Stomach (tissue), 4 donors: ENCODE measurements at regions not wholly inside any gene's neighbourhood (a gene's known extent, or its start where the extent isn't known, plus 50 kb on each side); places are given as distances from the start of the nearest gene placed in this dataset.

Source experiments
- CTCF ChIP-seq, 7 experiments: fragments of 450-650 bp in 4 of 7; fragments of 200-600 bp in 3 of 7; sonication (generic) in 3 of 7; IDR thresholded peaks; one replicate each; pipeline ENCODE4 v1.5.1; 2016 to 2019; ENCODE audit warnings: antibody characterized with exemption in 7 of 7, control low read depth in 2 of 7, mild to moderate bottlenecking in 1 of 7
- POLR2AphosphoS5 ChIP-seq, 3 donors: sonication (generic); formaldehyde crosslinking; IDR thresholded peaks; one replicate each; pipeline ENCODE4 v1.6.1; 2016; ENCODE audit warnings: antibody characterized with exemption in 3 of 3

GRCh38 chr13:73701160-73701559 lies 433.0 kb downstream of the KLF12 start:
- TF ChIP-seq CTCF (IDR thresholded peaks at IDR 0.05) (no peak), POLR2AphosphoS5 (IDR thresholded peaks at IDR 0.05) (no peak)
